WTC11 (cell line): ENCODE measurements at regions not wholly inside any gene's neighbourhood (a gene's known extent, or its start where the extent isn't known, plus 50 kb on each side); places are given as distances from the start of the nearest gene placed in this dataset.

Experiments
- FOXJ3 ChIP-seq: sonication (generic); formaldehyde crosslinking; IDR thresholded peaks from 2 replicates; pipeline ENCODE4 v1.9.0; 2021; ENCODE audit warnings: missing genetic modification reagents, mild to moderate bottlenecking, borderline replicate concordance
- SP1 ChIP-seq: sonication (generic); formaldehyde crosslinking; conservative IDR thresholded peaks from 2 replicates; pipeline ENCODE4 v1.8.1; 2022; ENCODE audit warnings: missing genetic modification reagents

- TF ChIP-seq SP1 (no peak), FOXJ3 (CRISPR knock-in tag) (no peak)
These were observed 442.8 kb upstream of the NRP1 start for GRCh38 chr10:33777223-33777622.
